ENCODE measurements at regions not wholly inside any gene's neighbourhood (a gene's known extent, or its start where the extent isn't known, plus 50 kb on each side); places are given as distances from the start of the nearest gene placed in this dataset.
"Not testable (repeated sequence)": the region's sequence is repeated elsewhere in the genome, so short reads cannot be mapped to it uniquely, and the experiment has no call there.

DNA sequence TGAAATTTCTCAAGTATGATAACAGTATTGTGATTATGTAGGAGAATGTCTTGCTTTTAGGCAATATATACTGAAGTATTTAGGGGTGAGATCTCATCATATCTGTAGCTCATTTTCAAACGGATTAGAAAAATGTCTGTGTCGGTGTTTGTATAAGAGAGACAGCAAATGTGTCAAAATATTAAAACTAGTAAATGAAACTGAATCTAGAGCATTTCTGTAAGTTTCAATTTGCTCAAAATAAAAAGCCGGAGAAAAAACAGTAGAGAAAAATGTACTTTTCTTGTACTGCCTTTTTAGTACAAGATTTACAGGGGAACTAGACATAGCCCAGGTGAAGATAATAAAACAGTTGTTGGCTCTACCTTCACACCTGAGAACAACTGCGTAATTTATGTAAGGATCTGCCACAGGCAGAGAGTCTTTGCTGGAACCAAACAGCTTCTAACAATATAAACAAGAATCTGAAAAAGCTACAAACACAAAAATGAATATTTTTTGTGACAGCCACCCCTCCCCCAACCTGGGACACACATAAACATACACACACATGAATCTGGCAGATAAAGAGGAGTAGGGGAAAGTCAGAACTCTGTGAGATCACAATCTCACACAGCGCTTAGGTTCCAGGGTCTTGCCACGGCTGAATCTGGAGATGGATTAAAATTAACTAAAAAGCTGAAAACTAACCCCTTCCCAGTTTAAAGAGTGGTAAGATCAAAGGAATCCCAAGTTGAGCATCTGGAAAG is 153.3 kb downstream of the AVL9 start:
- DNase-seq (ENCODE audit: low read depth, low spot score): no peak

GRCh38 chr7:32645255-32645654 is 150.0 kb downstream of the AVL9 start:
- not testable (repeated sequence) for DNase-seq (ENCODE audit: low read depth, low spot score)

DNA sequence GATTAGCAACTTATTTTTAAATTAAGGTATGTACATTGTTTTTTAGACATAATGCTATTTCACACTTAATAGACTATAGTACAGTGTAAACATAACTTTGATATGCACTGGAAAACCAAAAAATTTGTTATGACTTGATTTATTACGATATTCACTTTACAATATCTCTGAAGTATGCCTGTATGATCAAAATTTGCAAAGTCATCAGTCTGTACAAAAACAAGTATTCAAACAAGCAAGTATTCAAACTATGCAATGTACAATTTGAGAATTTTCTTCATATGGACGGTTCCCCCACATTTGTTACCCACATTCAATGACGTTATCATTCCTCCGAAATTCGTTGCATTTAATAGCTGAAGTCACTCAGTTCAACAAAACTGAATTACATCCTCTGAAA is 147.9 kb downstream of the AVL9 start:
- no peak for DNase-seq (ENCODE audit: low read depth, low spot score)

DNA sequence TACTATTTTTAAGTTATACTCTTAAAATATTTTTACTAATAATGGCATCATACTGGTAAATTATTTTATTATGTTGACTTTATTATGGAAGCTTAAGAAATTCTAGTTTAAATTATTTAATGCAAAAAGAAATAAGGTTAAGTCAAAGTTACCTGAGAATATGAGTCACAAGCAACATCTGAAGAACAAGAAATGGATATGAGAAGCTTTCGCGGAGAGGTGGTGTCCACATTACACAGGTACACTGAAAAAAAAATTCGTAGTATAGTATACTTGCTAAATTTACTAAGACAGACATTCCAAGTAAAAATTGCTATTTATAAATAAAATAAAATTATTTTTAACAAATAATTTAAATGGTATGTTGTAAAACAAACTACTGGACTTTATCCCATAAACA is 143.8 kb downstream of the AVL9 start:
- DNase-seq (ENCODE audit: low read depth, low spot score): no peak

- DNase-seq (ENCODE audit: low read depth, low spot score): not testable (repeated sequence)
Observed at GRCh38 chr7:32638479-32639121, 143.3 kb downstream of the AVL9 start.
